ENCODE measurements at regions not wholly inside any gene's neighbourhood (a gene's known extent, or its start where the extent isn't known, plus 50 kb on each side); places are given as distances from the start of the nearest gene placed in this dataset.

GRCh38 chr10:81498011-81498551, 376.9 kb upstream of the NRG3 start:
- TF ChIP-seq CTCF (IDR thresholded peaks at IDR 0.05): no peak
- no peak for TF ChIP-seq POLR2A (IDR thresholded peaks at IDR 0.05)
